Left ventricle myocardium inferior (tissue), 1 donor: ENCODE measurements at regions not wholly inside any gene's neighbourhood (a gene's known extent, or its start where the extent isn't known, plus 50 kb on each side); places are given as distances from the start of the nearest gene placed in this dataset.

Source experiments
- DNase-seq: peaks from one replicate; pipeline ENCODE4 v3.0.0-alpha.2; 2020
- H3K27ac ChIP-seq: fragments of 200-600 bp; replicated peaks from 2 replicates; pipeline ENCODE4 v1.8.0; 2021
- H3K27me3 ChIP-seq: fragments of 200-600 bp; 2 replicates; pipeline ENCODE4 v1.8.0; 2021; ENCODE audit warnings: low read depth
- H3K36me3 ChIP-seq: fragments of 200-600 bp; 2 replicates; pipeline ENCODE4 v1.8.0; 2021
- H3K4me1 ChIP-seq: fragments of 200-600 bp; 2 replicates; pipeline ENCODE4 v1.8.0; 2021
- H3K4me3 ChIP-seq: fragments of 200-600 bp; 2 replicates; pipeline ENCODE4 v1.8.0; 2021; ENCODE audit warnings: mild to moderate bottlenecking, moderate library complexity
- H3K9me3 ChIP-seq: fragments of 200-600 bp; replicated peaks from 2 replicates; pipeline ENCODE4 v1.8.0; 2021
- CTCF ChIP-seq: fragments of 200-600 bp; IDR thresholded peaks from 2 replicates; pipeline ENCODE4 v1.8.0; 2021; ENCODE audit warnings: antibody characterized with exemption, mild to moderate bottlenecking, borderline replicate concordance
- intact Hi-C: fragments of 100-400 bp; cut with micrococcal nuclease; formaldehyde crosslinking; loops from one replicate; pipeline ENCODE4 v1.11.0; 2022
- donor health status: DM: no; HTN: yes; CAD: no; lungs with severe emphysema.

GRCh38 chr4:178137732-178138471 is 695.7 kb upstream of the AGA start:
- TF ChIP-seq CTCF: no peak
- Histone ChIP-seq H3K27ac (no peak overlapping the region), H3K9me3 (no peaks in the 10 kb centered on the region), H3K27me3 (no peaks in the 10 kb centered on the region), H3K4me1 (no peaks in the 10 kb centered on the region), H3K4me3 (no peak overlapping the region), H3K36me3 (no peaks in the 10 kb centered on the region)
- DNase-seq: no peak
- intact Hi-C loops: no loop called here

- Histone ChIP-seq H3K4me1 (no peaks in the 10 kb centered on the region), H3K27me3 (no peaks in the 10 kb centered on the region), H3K27ac (no peak overlapping the region), H3K36me3 (no peaks in the 10 kb centered on the region), H3K4me3 (no peak overlapping the region), H3K9me3 (no peaks in the 10 kb centered on the region)
- intact Hi-C loops: no loop called here
- no peak for TF ChIP-seq CTCF
- DNase-seq: no peak
These were observed 696.3 kb upstream of the AGA start for GRCh38 chr4:178138491-178138890.

- intact Hi-C loops: no loop called here
- no peaks in the 10 kb centered on the region for H3K36me3 ChIP-seq
- H3K4me3 ChIP-seq: no peak overlapping the region
- H3K27ac ChIP-seq: no peak overlapping the region
- H3K27me3 ChIP-seq: no peaks in the 10 kb centered on the region
- H3K9me3 ChIP-seq: no peaks in the 10 kb centered on the region
- no peaks in the 10 kb centered on the region for H3K4me1 ChIP-seq
- TF ChIP-seq CTCF: no peak
- no peak for DNase-seq
These were observed 698.2 kb upstream of the AGA start for GRCh38 chr4:178140326-178140915.

- DNase-seq: no peak
- H3K27me3 ChIP-seq: no peaks in the 10 kb centered on the region
- H3K4me1 ChIP-seq: no peaks in the 10 kb centered on the region
- no peak overlapping the region for H3K4me3 ChIP-seq
- H3K36me3 ChIP-seq: no peaks in the 10 kb centered on the region
- no peak for TF ChIP-seq CTCF
- intact Hi-C loops: no loop called here
- H3K9me3 ChIP-seq: peaks cover 1% of the 10 kb centered on the region
- no peak overlapping the region for H3K27ac ChIP-seq
These were observed 700.5 kb upstream of the AGA start for GRCh38 chr4:178142724-178143123.

GRCh38 chr4:178148106-178148505 is 705.9 kb upstream of the AGA start:
- intact Hi-C loops: no loop called here
- no peak for DNase-seq
- no peaks in the 10 kb centered on the region for H3K4me1 ChIP-seq
- TF ChIP-seq CTCF: no peak
- no peak overlapping the region for H3K27ac ChIP-seq
- no peaks in the 10 kb centered on the region for H3K36me3 ChIP-seq
- H3K27me3 ChIP-seq: no peaks in the 10 kb centered on the region
- no peak overlapping the region for H3K4me3 ChIP-seq
- peaks cover 7% of the 10 kb centered on the region for H3K9me3 ChIP-seq
